ENCODE measurements at regions not wholly inside any gene's neighbourhood (a gene's known extent, or its start where the extent isn't known, plus 50 kb on each side); places are given as distances from the start of the nearest gene placed in this dataset.

DNA sequence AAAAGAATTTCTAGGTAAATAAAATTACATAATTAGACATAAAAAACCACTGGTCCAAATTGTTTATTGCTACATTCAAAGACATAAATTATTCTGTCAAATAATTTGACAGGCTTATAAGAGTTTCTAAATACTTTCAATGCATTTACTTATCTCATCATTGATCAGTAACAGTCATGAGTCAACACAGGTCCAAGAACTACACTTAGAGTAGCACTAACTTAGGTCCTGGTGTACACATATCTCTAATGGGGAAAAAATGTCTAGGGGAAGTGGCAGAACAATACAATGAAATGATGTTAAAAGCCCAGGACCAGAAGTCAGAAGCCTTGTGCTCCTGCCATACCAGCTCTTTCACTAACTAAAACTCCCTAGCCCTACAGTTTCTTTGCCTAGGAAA is 96.5 kb upstream of the SLCO6A1 start:
- TF ChIP-seq, protein P1, sequence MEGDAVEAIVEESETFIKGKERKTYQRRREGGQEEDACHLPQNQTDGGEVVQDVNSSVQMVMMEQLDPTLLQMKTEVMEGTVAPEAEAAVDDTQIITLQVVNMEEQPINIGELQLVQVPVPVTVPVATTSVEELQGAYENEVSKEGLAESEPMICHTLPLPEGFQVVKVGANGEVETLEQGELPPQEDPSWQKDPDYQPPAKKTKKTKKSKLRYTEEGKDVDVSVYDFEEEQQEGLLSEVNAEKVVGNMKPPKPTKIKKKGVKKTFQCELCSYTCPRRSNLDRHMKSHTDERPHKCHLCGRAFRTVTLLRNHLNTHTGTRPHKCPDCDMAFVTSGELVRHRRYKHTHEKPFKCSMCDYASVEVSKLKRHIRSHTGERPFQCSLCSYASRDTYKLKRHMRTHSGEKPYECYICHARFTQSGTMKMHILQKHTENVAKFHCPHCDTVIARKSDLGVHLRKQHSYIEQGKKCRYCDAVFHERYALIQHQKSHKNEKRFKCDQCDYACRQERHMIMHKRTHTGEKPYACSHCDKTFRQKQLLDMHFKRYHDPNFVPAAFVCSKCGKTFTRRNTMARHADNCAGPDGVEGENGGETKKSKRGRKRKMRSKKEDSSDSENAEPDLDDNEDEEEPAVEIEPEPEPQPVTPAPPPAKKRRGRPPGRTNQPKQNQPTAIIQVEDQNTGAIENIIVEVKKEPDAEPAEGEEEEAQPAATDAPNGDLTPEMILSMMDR (IDR thresholded peaks at IDR 0.05 in 8 of 11, conservative IDR thresholded peaks at IDR 0.05 in 3 of 11), result no peak
- TF ChIP-seq POLR2AphosphoS5 (IDR thresholded peaks at IDR 0.05) (no peak), POLR2A (IDR thresholded peaks at IDR 0.05) (no peak)
